Ectodermal cell (in vitro differentiated cells): ENCODE measurements at regions not wholly inside any gene's neighbourhood (a gene's known extent, or its start where the extent isn't known, plus 50 kb on each side); places are given as distances from the start of the nearest gene placed in this dataset.

Experiments
- H3K27ac ChIP-seq: 2 replicates; pipeline ENCODE4 v1.7.0; 2013; ENCODE audit warnings: mild to moderate bottlenecking, low read depth, low read length; ENCODE audit not compliant: insufficient read depth, poor library complexity, severe bottlenecking
- H3K27me3 ChIP-seq: 2 replicates; pipeline ENCODE4 v1.7.0; 2013; ENCODE audit warnings: mild to moderate bottlenecking, low read length; ENCODE audit not compliant: insufficient read depth, control insufficient read depth, poor library complexity, severe bottlenecking
- H3K36me3 ChIP-seq: one replicate; pipeline ENCODE4 v1.7.0; 2013; ENCODE audit warnings: low read length; ENCODE audit not compliant: control insufficient read depth, insufficient read depth
- H3K4me1 ChIP-seq: one replicate; pipeline ENCODE4 v1.7.0; 2013; ENCODE audit warnings: low read length; ENCODE audit not compliant: control insufficient read depth, insufficient read depth
- H3K4me3 ChIP-seq: 2 replicates; pipeline ENCODE4 v1.7.0; 2013; ENCODE audit warnings: low read depth, low read length, control low read depth; ENCODE audit not compliant: insufficient read depth
- H3K9me3 ChIP-seq: 2 replicates; pipeline ENCODE4 v1.7.0; 2013; ENCODE audit warnings: mild to moderate bottlenecking, low read length, moderate library complexity; ENCODE audit not compliant: control insufficient read depth
- WGBS, 2 experiments: methylation state at CpG; one replicate each; pipeline ENCODE4 v1.1.7; 2013; ENCODE audit warnings: missing lambda C conversion rate in 2 of 2; 5-methylcytosine and 5-hydroxymethylcytosine counted together

GRCh38 chr5:92565673-92566072, 1015.3 kb downstream of the NR2F1-AS1 start:
- H3K36me3 ChIP-seq = no peaks in the 10 kb centered on the region
- H3K27me3 ChIP-seq = no peaks in the 10 kb centered on the region
- no peaks in the 10 kb centered on the region for H3K4me1 ChIP-seq
- no peak overlapping the region for H3K27ac ChIP-seq
- no peak overlapping the region for H3K4me3 ChIP-seq
- H3K9me3 ChIP-seq = no peaks in the 10 kb centered on the region
- 72 to 90% methylated on average over 2 to 3 of the region's 3 CpGs for WGBS, 2 experiments

GRCh38 chr5:92562065-92562464, 1019.0 kb downstream of the NR2F1-AS1 start:
- no peaks in the 10 kb centered on the region for H3K4me1 ChIP-seq
- no peak overlapping the region for H3K27ac ChIP-seq
- H3K36me3 ChIP-seq = no peaks in the 10 kb centered on the region
- H3K27me3 ChIP-seq = no peaks in the 10 kb centered on the region
- no peak overlapping the region for H3K4me3 ChIP-seq
- H3K9me3 ChIP-seq = no peaks in the 10 kb centered on the region

- H3K27me3 ChIP-seq = no peaks in the 10 kb centered on the region
- no peak overlapping the region for H3K4me3 ChIP-seq
- no peak overlapping the region for H3K27ac ChIP-seq
- no peaks in the 10 kb centered on the region for H3K36me3 ChIP-seq
- H3K4me1 ChIP-seq = no peaks in the 10 kb centered on the region
- WGBS, 2 experiments = 100% methylated on average over 1 of the region's 1 CpG; no CpG with 5 or more reads in 1 of the 2 experiments
- no peaks in the 10 kb centered on the region for H3K9me3 ChIP-seq
Measured at GRCh38 chr5:92561411-92561959, 1019.5 kb downstream of the NR2F1-AS1 start.

GRCh38 chr5:92560698-92561401, 1020.2 kb downstream of the NR2F1-AS1 start:
- H3K27me3 ChIP-seq = no peaks in the 10 kb centered on the region
- H3K27ac ChIP-seq = no peak overlapping the region
- WGBS, 2 experiments = 65 to 71% methylated on average over 3 of the region's 4 CpGs
- H3K4me3 ChIP-seq = no peak overlapping the region
- no peaks in the 10 kb centered on the region for H3K36me3 ChIP-seq
- no peaks in the 10 kb centered on the region for H3K4me1 ChIP-seq
- no peaks in the 10 kb centered on the region for H3K9me3 ChIP-seq

- WGBS, 2 experiments = 73 to 75% methylated on average over 3 of the region's 3 CpGs
- no peaks in the 10 kb centered on the region for H3K4me1 ChIP-seq
- no peaks in the 10 kb centered on the region for H3K36me3 ChIP-seq
- H3K27ac ChIP-seq = no peak overlapping the region
- no peaks in the 10 kb centered on the region for H3K27me3 ChIP-seq
- H3K9me3 ChIP-seq = no peaks in the 10 kb centered on the region
- H3K4me3 ChIP-seq = no peak overlapping the region
Measured at GRCh38 chr5:92559781-92560180, 1021.2 kb downstream of the NR2F1-AS1 start.

GRCh38 chr5:92559331-92559730, 1021.7 kb downstream of the NR2F1-AS1 start:
- no peaks in the 10 kb centered on the region for H3K36me3 ChIP-seq
- no peak overlapping the region for H3K27ac ChIP-seq
- no peaks in the 10 kb centered on the region for H3K4me1 ChIP-seq
- H3K4me3 ChIP-seq = no peak overlapping the region
- H3K27me3 ChIP-seq = no peaks in the 10 kb centered on the region
- H3K9me3 ChIP-seq = no peaks in the 10 kb centered on the region
- 85 to 95% methylated on average over 3 to 4 of the region's 4 CpGs for WGBS, 2 experiments

GRCh38 chr5:92556747-92557146, 1024.3 kb downstream of the NR2F1-AS1 start:
- Histone ChIP-seq H3K27me3 (no peaks in the 10 kb centered on the region), H3K27ac (no peak overlapping the region), H3K4me3 (no peak overlapping the region), H3K4me1 (no peaks in the 10 kb centered on the region), H3K36me3 (no peaks in the 10 kb centered on the region), H3K9me3 (no peaks in the 10 kb centered on the region)
- WGBS, 2 experiments = 90 to 100% methylated on average over 1 of the region's 1 CpG

GRCh38 chr5:92554447-92555085, 1026.5 kb downstream of the NR2F1-AS1 start:
- Histone ChIP-seq H3K36me3 (no peaks in the 10 kb centered on the region), H3K4me1 (no peaks in the 10 kb centered on the region), H3K4me3 (no peak overlapping the region), H3K9me3 (no peaks in the 10 kb centered on the region), H3K27ac (no peak overlapping the region), H3K27me3 (no peaks in the 10 kb centered on the region)
- 67 to 100% methylated on average over 1 of the region's 1 CpG for WGBS, 2 experiments

- Histone ChIP-seq H3K9me3 (no peaks in the 10 kb centered on the region), H3K4me3 (no peak overlapping the region), H3K27ac (no peak overlapping the region), H3K27me3 (no peaks in the 10 kb centered on the region), H3K36me3 (no peaks in the 10 kb centered on the region), H3K4me1 (no peaks in the 10 kb centered on the region)
Measured at GRCh38 chr5:92553326-92553725, 1027.7 kb downstream of the NR2F1-AS1 start.

GRCh38 chr5:92552206-92553160, 1028.5 kb downstream of the NR2F1-AS1 start:
- Histone ChIP-seq H3K36me3 (no peaks in the 10 kb centered on the region), H3K4me1 (no peaks in the 10 kb centered on the region), H3K9me3 (no peaks in the 10 kb centered on the region), H3K4me3 (no peak overlapping the region), H3K27ac (no peak overlapping the region), H3K27me3 (no peaks in the 10 kb centered on the region)
- WGBS, 2 experiments = 93 to 100% methylated on average over 3 to 8 of the region's 8 CpGs
